GM18861 (cell line): ENCODE measurements at regions not wholly inside any gene's neighbourhood (a gene's known extent, or its start where the extent isn't known, plus 50 kb on each side); places are given as distances from the start of the nearest gene placed in this dataset.

Experiments
- ATAC-seq: cut with Tn5 transposase; IDR thresholded peaks from one replicate; pipeline ENCODE4 v1.9.1; 2021; ENCODE audit not compliant: unreplicated experiment

GRCh38 chr6:14252271-14252850 lies 134.8 kb downstream of the CD83 start:
- ATAC-seq, result no peak

GRCh38 chr6:14254505-14254904 lies 136.9 kb downstream of the CD83 start:
- peak; percentile 92 for ATAC-seq

GRCh38 chr6:14255916-14256315 lies 138.3 kb downstream of the CD83 start:
- ATAC-seq, result no peak

- ATAC-seq, result no peak
Observed at GRCh38 chr6:14258117-14258516, 140.5 kb downstream of the CD83 start.

GRCh38 chr6:14258695-14259593 lies 141.4 kb downstream of the CD83 start:
- no peak for ATAC-seq

GRCh38 chr6:14259594-14260152 lies 142.1 kb downstream of the CD83 start:
- no peak for ATAC-seq

GRCh38 chr6:14260839-14261238 lies 143.3 kb downstream of the CD83 start:
- ATAC-seq, result no peak

GRCh38 chr6:14263881-14264424 lies 146.4 kb downstream of the CD83 start:
- no peak for ATAC-seq

GRCh38 chr6:14265049-14266021 lies 147.8 kb downstream of the CD83 start:
- ATAC-seq, result no peak

- ATAC-seq, result no peak
Observed at GRCh38 chr6:14266266-14266665, 148.7 kb downstream of the CD83 start.

- no peak for ATAC-seq
Observed at GRCh38 chr6:14267885-14268660, 150.5 kb downstream of the CD83 start.

GRCh38 chr6:14269436-14269835 lies 151.9 kb downstream of the CD83 start:
- ATAC-seq, result no peak

GRCh38 chr6:14270142-14270893 lies 152.7 kb downstream of the CD83 start:
- ATAC-seq, result no peak

GRCh38 chr6:14270925-14271788 lies 153.6 kb downstream of the CD83 start:
- ATAC-seq, result no peak

GRCh38 chr6:14271789-14272736 lies 154.5 kb downstream of the CD83 start:
- ATAC-seq, result no peak

- no peak for ATAC-seq
Observed at GRCh38 chr6:14272737-14273085, 155.1 kb downstream of the CD83 start.

GRCh38 chr6:14273191-14273590 lies 155.6 kb downstream of the CD83 start:
- ATAC-seq, result no peak
